Uterus (tissue), 3 donors: ENCODE measurements at regions not wholly inside any gene's neighbourhood (a gene's known extent, or its start where the extent isn't known, plus 50 kb on each side); places are given as distances from the start of the nearest gene placed in this dataset.

Source experiments
- DNase-seq, 2 donors: peaks; one replicate each; pipeline ENCODE4 v3.0.0-alpha.2; 2019 to 2020
- H3K27ac ChIP-seq, 2 donors: fragments of 200-600 bp; sonication (generic); 1 replicate in 1 of 2; 2 replicates in 1 of 2; pipeline ENCODE4 v1.5.1; 2016 to 2018
- H3K27me3 ChIP-seq, 2 donors: fragments of 200-600 bp; sonication (generic); one replicate each; pipeline ENCODE4 v1.5.1; 2018 to 2019; ENCODE audit warnings: control low read depth in 1 of 2
- H3K36me3 ChIP-seq, 2 donors: fragments of 200-600 bp; sonication (generic); one replicate each; pipeline ENCODE4 v1.5.1; 2019; ENCODE audit warnings: control low read depth in 1 of 2
- H3K4me1 ChIP-seq, 2 donors: fragments of 200-600 bp; sonication (generic); one replicate each; pipeline ENCODE4 v1.5.1; 2018 to 2019; ENCODE audit warnings: control low read depth in 1 of 2
- H3K4me3 ChIP-seq, 2 donors: fragments of 200-600 bp; sonication (generic); 1 replicate in 1 of 2; 2 replicates in 1 of 2; pipeline ENCODE4 v1.5.1; 2018 to 2019; ENCODE audit warnings: mild to moderate bottlenecking in 1 of 2
- H3K9me3 ChIP-seq, 2 donors: fragments of 200-600 bp; sonication (generic); one replicate each; pipeline ENCODE4 v1.5.1; 2019; ENCODE audit warnings: control low read depth in 1 of 2
- CTCF ChIP-seq, 4 experiments: fragments of 200-600 bp in 2 of 4; fragments of 450-650 bp in 2 of 4; sonication (generic) in 2 of 4; IDR thresholded peaks; one replicate each; pipeline ENCODE4 v1.5.1; 2016 to 2019; ENCODE audit warnings: antibody characterized with exemption in 4 of 4, mild to moderate bottlenecking in 2 of 4, moderate library complexity in 1 of 4
- POLR2A ChIP-seq, 2 donors: fragments of 450-650 bp; IDR thresholded peaks; one replicate each; pipeline ENCODE4 v1.6.1; 2016; ENCODE audit warnings: antibody characterized with exemption in 2 of 2, mild to moderate bottlenecking in 1 of 2, moderate library complexity in 1 of 2
- intact Hi-C: fragments of 100-400 bp; cut with DNase I; formaldehyde crosslinking; loops from one replicate; pipeline ENCODE4 v1.15.1; 2023; ENCODE audit warnings: low total_unique reads
- donor health status: DM: yes; HTN: yes; CAD: no.

GRCh38 chr1:238318294-238319110 is 427.8 kb upstream of the ZP4 start:
- H3K4me3 ChIP-seq = no peak overlapping the region
- H3K36me3 ChIP-seq = no peaks in the 10 kb centered on the region
- H3K4me1 ChIP-seq = no peaks in the 10 kb centered on the region
- H3K27me3 ChIP-seq = no peaks in the 10 kb centered on the region
- no peak for TF ChIP-seq CTCF (IDR thresholded peaks at IDR 0.05)
- no peak for TF ChIP-seq POLR2A (IDR thresholded peaks at IDR 0.05)
- H3K27ac ChIP-seq = no peak overlapping the region
- DNase-seq = no peak
- H3K9me3 ChIP-seq = no peaks in the 10 kb centered on the region
- intact Hi-C loops = no loop called here

GRCh38 chr1:238312969-238313368 is 422.2 kb upstream of the ZP4 start:
- Histone ChIP-seq H3K4me3 (no peak overlapping the region), H3K27ac (no peak overlapping the region), H3K36me3 (no peaks in the 10 kb centered on the region), H3K27me3 (no peaks in the 10 kb centered on the region), H3K4me1 (no peaks in the 10 kb centered on the region), H3K9me3 (no peaks in the 10 kb centered on the region)
- DNase-seq = no peak
- intact Hi-C loops = no loop called here
- TF ChIP-seq CTCF (IDR thresholded peaks at IDR 0.05) (no peak), POLR2A (IDR thresholded peaks at IDR 0.05) (no peak)

GRCh38 chr1:238306411-238306810 is 415.7 kb upstream of the ZP4 start:
- no peak for DNase-seq
- intact Hi-C loops = no loop called here
- Histone ChIP-seq H3K4me1 (no peaks in the 10 kb centered on the region), H3K4me3 (no peak overlapping the region), H3K9me3 (no peaks in the 10 kb centered on the region), H3K27me3 (no peaks in the 10 kb centered on the region), H3K36me3 (no peaks in the 10 kb centered on the region), H3K27ac (no peak overlapping the region)
- TF ChIP-seq POLR2A (IDR thresholded peaks at IDR 0.05) = no peak
- no peak for TF ChIP-seq CTCF (IDR thresholded peaks at IDR 0.05)

- Histone ChIP-seq H3K4me1 (no peaks in the 10 kb centered on the region), H3K4me3 (no peak overlapping the region), H3K9me3 (no peaks in the 10 kb centered on the region), H3K36me3 (no peaks in the 10 kb centered on the region), H3K27me3 (no peaks in the 10 kb centered on the region), H3K27ac (no peak overlapping the region)
- intact Hi-C loops = no loop called here
- TF ChIP-seq POLR2A (IDR thresholded peaks at IDR 0.05) (no peak), CTCF (IDR thresholded peaks at IDR 0.05) (no peak)
- no peak for DNase-seq
Observed at GRCh38 chr1:238302646-238303045, 411.9 kb upstream of the ZP4 start.

GRCh38 chr1:238296371-238296770 is 405.6 kb upstream of the ZP4 start:
- intact Hi-C loops = no loop called here
- Histone ChIP-seq H3K4me3 (no peak overlapping the region), H3K4me1 (no peaks in the 10 kb centered on the region), H3K36me3 (no peaks in the 10 kb centered on the region), H3K27me3 (no peaks in the 10 kb centered on the region), H3K9me3 (no peaks in the 10 kb centered on the region), H3K27ac (no peak overlapping the region)
- TF ChIP-seq CTCF (IDR thresholded peaks at IDR 0.05) = no peak
- no peak for TF ChIP-seq POLR2A (IDR thresholded peaks at IDR 0.05)
- DNase-seq = no peak
